HFFc6 (cell line): ENCODE measurements at regions not wholly inside any gene's neighbourhood (a gene's known extent, or its start where the extent isn't known, plus 50 kb on each side); places are given as distances from the start of the nearest gene placed in this dataset.
A peak's percentile ranks its signal among the peaks of the same experiment; 100 is the strongest.

Source experiments
- DNase-seq: peaks from one replicate; pipeline ENCODE4 v3.0.0-alpha.2; 2018
- H3K27ac Mint-ChIP-seq: 2 replicates; pipeline ENCODE4 v1.8.0; 2020; ENCODE audit warnings: mild to moderate bottlenecking, mixed read lengths
- H3K27me3 Mint-ChIP-seq: 2 replicates; pipeline ENCODE4 v1.8.0; 2021; ENCODE audit warnings: mild to moderate bottlenecking, moderate library complexity, mixed read lengths; ENCODE audit not compliant: insufficient read depth
- H3K36me3 Mint-ChIP-seq: 2 replicates; pipeline ENCODE4 v1.8.0; 2021; ENCODE audit warnings: low read depth, mixed read lengths
- H3K4me1 Mint-ChIP-seq: 2 replicates; pipeline ENCODE4 v1.8.0; 2020; ENCODE audit warnings: low read depth, mixed read lengths
- H3K4me3 Mint-ChIP-seq: 2 replicates; pipeline ENCODE4 v1.8.0; 2020; ENCODE audit warnings: mild to moderate bottlenecking, moderate library complexity, mixed read lengths
- H3K9me3 Mint-ChIP-seq: 2 replicates; pipeline ENCODE4 v1.8.0; 2020; ENCODE audit warnings: mild to moderate bottlenecking, mixed read lengths
- TF ChIP-seq, protein P1 (sequence below): fragments of 200-600 bp; sonication (generic); IDR thresholded peaks from 2 replicates; pipeline ENCODE4 v1.5.0; 2021; ENCODE audit warnings: antibody characterized with exemption, mild to moderate bottlenecking

DNA sequence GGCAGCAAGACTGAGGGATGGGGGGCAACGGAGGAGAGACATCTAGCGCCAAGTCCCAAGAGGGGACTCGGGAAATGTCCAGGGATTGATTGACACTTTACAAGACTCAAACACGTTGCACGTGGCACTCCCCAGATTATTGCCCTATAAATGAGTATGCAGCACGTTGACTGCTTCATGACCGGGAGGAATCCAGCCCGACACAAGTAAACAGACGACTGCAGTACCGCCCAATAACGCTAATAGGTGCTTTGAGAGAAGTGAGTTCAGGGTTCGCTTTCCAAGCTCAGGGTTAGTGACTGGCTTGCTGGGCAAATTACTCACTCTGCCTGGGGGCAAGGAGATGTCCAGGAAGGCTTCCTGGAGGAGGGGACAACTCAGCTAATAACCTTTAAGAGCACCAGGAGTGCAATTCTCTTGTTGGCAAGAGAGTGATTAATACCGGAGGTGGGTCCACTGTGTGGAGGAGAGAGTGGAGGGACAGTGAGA lies 73.3 kb upstream of the MYL10 start:
- H3K4me1 Mint-ChIP-seq: peaks cover 4% of the 10 kb centered on the region; the same call in 1 of the 2 replicates
- TF ChIP-seq, protein P1, sequence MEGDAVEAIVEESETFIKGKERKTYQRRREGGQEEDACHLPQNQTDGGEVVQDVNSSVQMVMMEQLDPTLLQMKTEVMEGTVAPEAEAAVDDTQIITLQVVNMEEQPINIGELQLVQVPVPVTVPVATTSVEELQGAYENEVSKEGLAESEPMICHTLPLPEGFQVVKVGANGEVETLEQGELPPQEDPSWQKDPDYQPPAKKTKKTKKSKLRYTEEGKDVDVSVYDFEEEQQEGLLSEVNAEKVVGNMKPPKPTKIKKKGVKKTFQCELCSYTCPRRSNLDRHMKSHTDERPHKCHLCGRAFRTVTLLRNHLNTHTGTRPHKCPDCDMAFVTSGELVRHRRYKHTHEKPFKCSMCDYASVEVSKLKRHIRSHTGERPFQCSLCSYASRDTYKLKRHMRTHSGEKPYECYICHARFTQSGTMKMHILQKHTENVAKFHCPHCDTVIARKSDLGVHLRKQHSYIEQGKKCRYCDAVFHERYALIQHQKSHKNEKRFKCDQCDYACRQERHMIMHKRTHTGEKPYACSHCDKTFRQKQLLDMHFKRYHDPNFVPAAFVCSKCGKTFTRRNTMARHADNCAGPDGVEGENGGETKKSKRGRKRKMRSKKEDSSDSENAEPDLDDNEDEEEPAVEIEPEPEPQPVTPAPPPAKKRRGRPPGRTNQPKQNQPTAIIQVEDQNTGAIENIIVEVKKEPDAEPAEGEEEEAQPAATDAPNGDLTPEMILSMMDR: peak; percentile 37; the same call in 1 of the 2 replicates
- no peak overlapping the region for H3K27ac Mint-ChIP-seq
- no peak overlapping the region for H3K4me3 Mint-ChIP-seq
- no peaks in the 10 kb centered on the region for H3K9me3 Mint-ChIP-seq
- no peaks in the 10 kb centered on the region for H3K36me3 Mint-ChIP-seq
- DNase-seq: peak; percentile 21
- peaks cover 31% of the 10 kb centered on the region for H3K27me3 Mint-ChIP-seq

DNA sequence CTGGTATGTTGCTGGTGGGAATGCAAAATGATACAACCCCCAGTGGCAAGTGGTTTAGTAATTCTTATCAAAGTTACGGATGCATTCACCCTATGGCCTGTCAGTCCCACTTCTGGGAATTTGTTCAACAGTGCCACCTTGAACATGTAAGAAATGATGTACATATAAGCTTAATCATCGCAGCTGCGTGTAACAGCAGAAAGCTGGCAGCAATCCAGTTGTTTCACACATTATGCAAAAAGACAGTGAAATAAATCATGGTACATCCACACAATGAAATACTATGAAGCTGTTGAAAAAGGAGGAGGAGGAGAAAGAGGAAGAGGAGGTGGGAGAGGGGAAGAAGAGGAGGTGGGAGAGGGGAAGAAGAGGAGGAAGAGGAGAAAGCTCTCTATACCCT lies 76.2 kb upstream of the MYL10 start:
- no peak for DNase-seq
- Mint-ChIP-seq H3K9me3 (no peaks in the 10 kb centered on the region), H3K27ac (no peak overlapping the region), H3K4me1 (peaks cover 4% of the 10 kb centered on the region; the same call in 1 of the 2 replicates), H3K36me3 (no peaks in the 10 kb centered on the region), H3K27me3 (peaks cover 23% of the 10 kb centered on the region), H3K4me3 (no peak overlapping the region)
- TF ChIP-seq, protein P1: no peak

DNA sequence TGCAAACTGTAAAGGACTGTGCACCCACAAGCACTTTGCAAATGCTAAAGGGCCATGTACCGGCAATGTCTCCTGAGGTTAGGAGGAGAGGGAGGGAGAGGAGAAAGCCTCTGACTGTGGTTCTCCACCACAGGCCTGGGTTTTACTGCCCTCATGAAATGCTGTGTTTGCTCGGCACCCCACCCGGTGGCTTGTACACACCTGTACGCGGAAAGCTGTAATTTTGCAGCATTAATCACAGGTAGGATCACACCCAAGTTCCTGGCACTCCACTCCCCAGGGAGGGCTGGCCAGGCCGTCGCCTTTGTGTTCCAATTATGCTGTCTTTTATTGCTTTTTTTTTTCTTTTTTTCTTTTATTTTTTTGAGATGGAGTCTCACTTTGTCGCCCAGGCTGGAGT lies 78.5 kb upstream of the MYL10 start:
- H3K9me3 Mint-ChIP-seq: no peaks in the 10 kb centered on the region
- no peaks in the 10 kb centered on the region for H3K36me3 Mint-ChIP-seq
- H3K4me3 Mint-ChIP-seq: no peak overlapping the region
- H3K27me3 Mint-ChIP-seq: peaks cover 26% of the 10 kb centered on the region
- no peak for DNase-seq
- peaks cover 1% of the 10 kb centered on the region; the same call in 1 of the 2 replicates for H3K4me1 Mint-ChIP-seq
- H3K27ac Mint-ChIP-seq: no peak overlapping the region
- TF ChIP-seq, protein P1: no peak

DNA sequence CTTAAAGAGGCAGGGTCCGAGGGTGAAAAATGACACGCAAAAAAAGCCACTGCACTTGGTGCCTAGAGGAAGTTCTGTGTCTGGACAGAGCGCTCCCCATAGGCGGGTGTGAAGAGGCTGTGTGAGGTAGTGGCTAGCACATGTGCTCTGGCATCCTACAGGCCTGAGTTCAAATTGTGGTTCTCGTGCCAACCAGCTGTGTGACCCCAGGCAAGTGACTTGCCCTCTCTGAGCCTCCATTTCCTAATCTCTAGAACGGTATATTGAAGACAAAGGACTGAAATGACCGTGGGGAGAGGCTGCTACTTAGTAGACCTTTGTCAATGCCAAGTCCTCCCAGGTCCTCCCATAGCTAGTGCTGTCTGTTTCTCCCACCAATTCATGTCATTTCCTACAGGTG lies 79.1 kb upstream of the MYL10 start:
- TF ChIP-seq, protein P1: no peak
- Mint-ChIP-seq H3K4me1 (no peaks in the 10 kb centered on the region), H3K27ac (no peak overlapping the region), H3K9me3 (no peaks in the 10 kb centered on the region), H3K27me3 (peaks cover 26% of the 10 kb centered on the region), H3K4me3 (no peak overlapping the region), H3K36me3 (no peaks in the 10 kb centered on the region)
- DNase-seq: no peak

DNA sequence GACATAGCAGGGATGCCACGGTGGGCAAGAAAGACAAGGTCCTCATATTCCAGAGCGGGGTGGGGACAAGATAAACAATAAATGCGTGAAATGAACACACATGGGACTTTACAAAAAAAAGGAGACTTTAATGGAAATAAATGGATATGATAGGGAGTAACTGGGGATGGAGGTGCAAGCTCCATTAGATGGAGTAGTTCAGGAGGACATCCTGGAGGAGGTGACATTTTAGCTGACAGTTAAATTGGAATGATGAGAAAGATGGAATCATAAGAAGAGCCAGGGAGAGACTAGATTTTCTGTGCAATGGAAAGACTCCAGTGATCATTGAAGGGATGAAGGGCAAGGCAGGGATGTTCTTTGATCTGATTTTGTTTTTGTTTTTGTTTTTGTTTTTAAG lies 83.6 kb upstream of the MYL10 start:
- H3K4me1 Mint-ChIP-seq: peaks cover 4% of the 10 kb centered on the region
- H3K27me3 Mint-ChIP-seq: peaks cover 26% of the 10 kb centered on the region
- H3K4me3 Mint-ChIP-seq: no peak overlapping the region
- no peaks in the 10 kb centered on the region for H3K9me3 Mint-ChIP-seq
- TF ChIP-seq, protein P1: no peak
- no peak for DNase-seq
- H3K27ac Mint-ChIP-seq: no peak overlapping the region
- no peaks in the 10 kb centered on the region for H3K36me3 Mint-ChIP-seq

DNA sequence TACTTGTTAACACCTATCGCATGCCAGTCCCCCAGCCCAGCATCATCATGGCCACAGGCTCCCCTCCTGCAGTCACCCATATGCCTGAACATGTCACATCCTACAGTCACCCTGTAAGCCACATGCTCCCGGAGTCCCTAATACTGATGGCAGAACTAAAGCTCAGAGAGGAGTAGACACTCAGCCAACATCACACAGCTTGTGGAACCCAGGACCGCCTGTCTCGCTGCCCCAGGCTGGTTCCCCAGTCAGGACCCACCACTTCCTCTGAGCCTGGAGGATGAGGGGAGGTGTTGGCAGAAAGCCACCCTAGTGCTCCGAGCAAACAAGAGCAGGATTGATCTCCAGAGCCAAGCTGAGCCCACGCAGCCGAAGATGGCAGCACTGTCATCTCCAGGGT lies 85.0 kb upstream of the MYL10 start:
- H3K4me1 Mint-ChIP-seq: peaks cover 12% of the 10 kb centered on the region
- H3K36me3 Mint-ChIP-seq: no peaks in the 10 kb centered on the region
- no peak overlapping the region for H3K4me3 Mint-ChIP-seq
- peaks cover 17% of the 10 kb centered on the region for H3K27me3 Mint-ChIP-seq
- H3K9me3 Mint-ChIP-seq: no peaks in the 10 kb centered on the region
- TF ChIP-seq, protein P1: no peak
- DNase-seq: no peak
- no peak overlapping the region for H3K27ac Mint-ChIP-seq
